Brain microvascular endothelial cell (primary cell): ENCODE measurements at regions not wholly inside any gene's neighbourhood (a gene's known extent, or its start where the extent isn't known, plus 50 kb on each side); places are given as distances from the start of the nearest gene placed in this dataset.

Source experiments
- DNase-seq: peaks from one replicate; pipeline ENCODE4 v3.0.0-alpha.2; 2020
- H3K27ac ChIP-seq: fragments of 250-450 bp; sonication (Bioruptor Pico); 2 replicates; pipeline ENCODE4 v1.5.1; 2020; ENCODE audit warnings: mild to moderate bottlenecking, moderate library complexity
- H3K27me3 ChIP-seq: fragments of 250-450 bp; sonication (Bioruptor Pico); replicated peaks from 2 replicates; pipeline ENCODE4 v1.5.1; 2020; ENCODE audit warnings: mild to moderate bottlenecking
- H3K36me3 ChIP-seq: fragments of 250-450 bp; sonication (Bioruptor Pico); replicated peaks from 2 replicates; pipeline ENCODE4 v1.5.1; 2020; ENCODE audit warnings: mild to moderate bottlenecking
- H3K4me3 ChIP-seq: 2 replicates; pipeline ENCODE4 v1.5.1; 2011; ENCODE audit warnings: low read depth, mild to moderate bottlenecking, control low read depth, low read length, moderate library complexity
- in situ Hi-C: cut with HindIII; loops from 2 replicates; pipeline ENCODE4 v1.10.0; 2017; ENCODE audit warnings: low sequenced_read_pairs, low pct_ligation_motif_present
- TF ChIP-seq, protein P1 (sequence below): IDR thresholded peaks from 2 replicates; pipeline ENCODE4 v1.5.1; 2011; ENCODE audit warnings: low read depth, mild to moderate bottlenecking, moderate library complexity, low read length, control low read depth, inconsistent platforms; ENCODE audit errors: missing control alignments

DNA sequence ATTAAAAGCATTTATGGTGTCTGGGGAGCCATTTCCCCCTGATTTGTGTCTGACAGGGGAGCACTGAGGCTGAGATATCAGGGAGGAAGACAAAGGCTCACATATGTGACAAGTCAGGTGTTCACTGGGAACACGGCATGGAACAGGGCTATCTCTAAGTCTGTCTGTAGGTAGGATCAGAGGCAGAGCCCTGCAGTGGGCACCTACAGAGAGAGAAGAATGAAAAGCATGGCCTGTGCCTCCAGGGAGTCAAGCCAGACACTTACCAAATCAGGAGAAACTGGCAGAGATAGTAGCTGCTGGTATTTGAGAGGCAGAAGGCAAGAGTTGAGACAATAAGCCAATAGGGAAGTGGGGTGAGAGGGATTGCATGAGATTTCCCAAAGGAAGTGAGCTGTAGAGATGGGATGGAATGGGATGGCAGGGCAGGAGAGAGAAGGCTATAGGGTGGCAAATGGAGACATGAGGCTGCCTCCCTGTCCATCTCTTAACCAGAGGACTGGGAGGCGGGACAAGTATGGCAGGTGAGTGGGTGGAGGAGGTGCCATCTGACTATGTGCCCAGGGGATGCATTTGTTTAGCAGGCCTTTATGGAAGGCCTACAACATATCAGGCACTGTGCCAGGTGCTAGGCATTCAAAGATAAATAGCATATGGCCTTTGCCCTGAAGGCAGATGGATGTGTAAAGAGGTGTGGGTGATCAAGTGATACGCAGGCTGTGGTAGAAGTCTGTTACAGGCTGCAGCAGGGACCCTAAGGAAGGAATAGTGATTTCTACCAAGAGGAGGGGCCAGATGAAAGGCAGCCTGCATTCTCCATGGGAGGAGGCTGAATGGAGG lies 136.2 kb upstream of the IPO9 start:
- no peak overlapping the region for H3K27ac ChIP-seq
- in situ Hi-C loops, result no loop called here
- DNase-seq, result no peak
- no peaks in the 10 kb centered on the region for H3K27me3 ChIP-seq
- TF ChIP-seq, protein P1, sequence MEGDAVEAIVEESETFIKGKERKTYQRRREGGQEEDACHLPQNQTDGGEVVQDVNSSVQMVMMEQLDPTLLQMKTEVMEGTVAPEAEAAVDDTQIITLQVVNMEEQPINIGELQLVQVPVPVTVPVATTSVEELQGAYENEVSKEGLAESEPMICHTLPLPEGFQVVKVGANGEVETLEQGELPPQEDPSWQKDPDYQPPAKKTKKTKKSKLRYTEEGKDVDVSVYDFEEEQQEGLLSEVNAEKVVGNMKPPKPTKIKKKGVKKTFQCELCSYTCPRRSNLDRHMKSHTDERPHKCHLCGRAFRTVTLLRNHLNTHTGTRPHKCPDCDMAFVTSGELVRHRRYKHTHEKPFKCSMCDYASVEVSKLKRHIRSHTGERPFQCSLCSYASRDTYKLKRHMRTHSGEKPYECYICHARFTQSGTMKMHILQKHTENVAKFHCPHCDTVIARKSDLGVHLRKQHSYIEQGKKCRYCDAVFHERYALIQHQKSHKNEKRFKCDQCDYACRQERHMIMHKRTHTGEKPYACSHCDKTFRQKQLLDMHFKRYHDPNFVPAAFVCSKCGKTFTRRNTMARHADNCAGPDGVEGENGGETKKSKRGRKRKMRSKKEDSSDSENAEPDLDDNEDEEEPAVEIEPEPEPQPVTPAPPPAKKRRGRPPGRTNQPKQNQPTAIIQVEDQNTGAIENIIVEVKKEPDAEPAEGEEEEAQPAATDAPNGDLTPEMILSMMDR, result no peak
- no peak overlapping the region for H3K4me3 ChIP-seq
- H3K36me3 ChIP-seq, result peaks cover 21% of the 10 kb centered on the region

DNA sequence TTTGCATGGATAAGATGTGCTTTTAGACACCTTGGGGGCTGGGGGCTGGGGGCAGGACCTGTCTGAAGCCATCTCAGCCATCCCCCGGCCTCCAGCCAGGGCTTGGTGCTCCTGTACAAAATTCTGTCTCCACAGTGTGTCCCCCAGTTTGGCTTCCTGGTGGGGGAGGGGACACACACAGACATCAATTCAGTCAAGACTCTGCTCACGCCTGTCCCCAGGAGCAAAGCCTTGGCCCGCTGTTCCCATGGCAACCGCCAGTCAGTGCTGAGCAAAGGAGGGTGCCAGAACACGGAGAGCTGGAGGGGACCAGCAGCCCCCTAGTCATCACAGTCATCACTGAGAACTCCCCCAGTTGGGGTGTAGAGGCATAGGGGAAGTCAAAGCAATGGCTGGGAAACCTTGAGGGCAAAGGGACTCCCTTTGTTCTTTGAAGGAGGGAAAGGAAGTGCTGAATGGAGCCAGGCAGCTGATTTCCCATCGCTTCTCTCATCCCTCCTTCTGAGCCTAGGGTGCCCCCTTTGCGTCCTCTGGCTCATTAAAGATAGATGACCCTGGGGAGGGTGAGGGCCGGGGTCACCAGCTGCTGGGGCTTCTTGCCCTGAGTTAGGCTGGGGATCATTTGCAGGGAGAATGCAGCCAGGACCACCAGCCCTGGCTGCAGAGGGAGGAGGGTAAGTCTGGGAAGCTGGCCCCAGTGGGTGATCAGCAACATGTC lies 134.9 kb upstream of the IPO9 start:
- no peak for DNase-seq
- peaks cover 16% of the 10 kb centered on the region for H3K36me3 ChIP-seq
- in situ Hi-C loops, result no loop called here
- H3K4me3 ChIP-seq, result no peak overlapping the region
- TF ChIP-seq, protein P1, result no peak
- H3K27me3 ChIP-seq, result no peaks in the 10 kb centered on the region
- no peak overlapping the region for H3K27ac ChIP-seq

DNA sequence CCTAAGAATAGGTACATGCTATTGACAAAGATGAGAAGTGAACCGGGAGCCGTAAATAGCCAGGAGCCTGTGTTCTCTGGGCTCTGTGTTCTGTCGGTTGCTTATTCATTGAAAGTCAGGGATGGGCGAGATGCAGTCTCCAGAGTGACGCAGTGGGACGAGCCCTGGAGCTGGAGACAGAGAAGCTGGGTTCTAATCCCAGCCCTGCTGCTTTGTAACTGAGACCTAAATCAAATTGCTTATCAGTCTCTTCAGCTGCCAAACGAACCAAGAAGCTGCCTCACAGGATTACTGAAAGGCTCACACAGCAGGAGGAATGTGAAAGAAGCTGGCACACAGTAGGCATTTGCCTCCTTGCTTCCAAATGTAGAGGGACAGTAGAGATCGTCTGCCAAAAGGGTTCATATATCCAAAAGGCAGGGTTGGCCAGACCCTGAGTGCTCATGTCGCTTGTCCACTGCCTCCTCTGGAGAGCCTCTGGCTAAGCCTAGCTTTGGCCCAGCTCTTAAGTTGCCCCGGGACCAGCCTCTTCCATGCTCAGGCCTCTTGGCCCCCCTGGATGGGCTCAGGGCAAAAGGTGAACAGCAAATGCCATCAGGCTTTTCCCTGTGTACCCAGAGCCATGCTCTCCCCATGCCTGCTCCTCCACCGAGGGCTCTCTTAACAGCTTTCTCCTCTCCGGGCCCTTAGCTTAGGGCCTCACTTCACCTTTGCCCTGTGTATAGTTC lies 134.2 kb upstream of the IPO9 start:
- H3K4me3 ChIP-seq, result no peak overlapping the region
- peaks cover 11% of the 10 kb centered on the region for H3K36me3 ChIP-seq
- in situ Hi-C loops, result no loop called here
- H3K27me3 ChIP-seq, result no peaks in the 10 kb centered on the region
- DNase-seq, result no peak
- H3K27ac ChIP-seq, result no peak overlapping the region
- TF ChIP-seq, protein P1, result no peak

DNA sequence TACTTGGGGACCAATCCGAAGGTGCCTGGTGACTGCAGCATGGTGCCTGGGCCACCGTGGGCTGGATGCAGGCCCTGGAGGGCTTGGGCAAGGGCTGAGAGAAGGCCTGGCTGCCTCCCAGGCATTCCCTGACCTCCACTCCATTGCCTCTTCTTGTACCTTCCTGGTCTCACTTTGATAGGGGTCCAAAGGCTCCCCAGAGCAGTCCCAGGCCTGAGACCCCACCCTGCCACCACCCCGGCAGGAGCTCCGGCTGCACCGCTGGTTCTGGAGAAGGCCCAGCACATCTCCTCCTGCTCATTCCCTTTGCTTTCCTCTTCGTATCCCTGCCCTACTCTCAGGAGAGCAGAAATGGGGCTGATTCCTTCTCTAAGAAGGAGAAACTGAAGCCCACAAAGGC lies 133.3 kb upstream of the IPO9 start:
- H3K4me3 ChIP-seq, result no peak overlapping the region
- no peak overlapping the region for H3K27ac ChIP-seq
- H3K27me3 ChIP-seq, result no peaks in the 10 kb centered on the region
- DNase-seq, result no peak
- TF ChIP-seq, protein P1, result no peak
- peaks cover 11% of the 10 kb centered on the region for H3K36me3 ChIP-seq
- in situ Hi-C loops, result no loop called here

DNA sequence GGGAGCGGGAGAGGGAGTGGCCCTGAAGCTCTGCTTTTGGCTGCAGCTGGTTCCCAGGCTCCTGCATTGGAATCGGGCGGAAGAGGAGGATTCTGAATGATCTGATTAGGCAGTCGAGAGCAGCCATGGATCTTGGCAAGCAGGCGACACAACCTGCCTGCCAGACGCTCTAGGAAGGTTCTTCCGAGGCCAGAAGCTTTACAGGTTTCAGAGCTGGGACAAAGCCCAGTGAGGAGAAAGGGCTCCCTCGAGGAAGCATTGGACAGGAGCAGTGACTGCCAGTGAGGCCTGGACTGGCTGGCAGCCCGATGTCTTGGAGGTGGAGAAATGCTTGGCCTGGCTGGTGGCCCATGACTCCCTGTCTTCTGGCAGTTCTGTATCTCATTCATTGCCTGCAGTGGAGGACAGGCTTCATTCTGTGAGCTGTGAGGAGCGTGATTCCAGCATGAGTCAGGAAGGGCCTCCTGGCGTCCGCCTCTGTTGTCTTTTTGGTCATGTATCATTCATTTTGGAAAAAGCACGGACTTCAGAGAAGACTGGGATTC lies 132.7 kb upstream of the IPO9 start:
- peaks cover 7% of the 10 kb centered on the region for H3K36me3 ChIP-seq
- in situ Hi-C loops, result no loop called here

More for the DNA sequence above, 132.7 kb upstream of the IPO9 start:
- peak; percentile 91 for DNase-seq
- no peak overlapping the region for H3K4me3 ChIP-seq
- peak overlapping the region; percentile 46 for H3K27ac ChIP-seq
- H3K27me3 ChIP-seq, result no peaks in the 10 kb centered on the region
- TF ChIP-seq, protein P1, result peak; percentile 27
